H1 (cell line): ENCODE measurements at regions not wholly inside any gene's neighbourhood (a gene's known extent, or its start where the extent isn't known, plus 50 kb on each side); places are given as distances from the start of the nearest gene placed in this dataset.

Experiments
- RNF2 ChIP-seq: fragments of 200-900, 300-1000 bp; sonication (generic); IDR thresholded peaks from 2 replicates; pipeline ENCODE4 v1.7.1; 2016; ENCODE audit warnings: borderline replicate concordance, low read depth, mild to moderate bottlenecking, antibody characterized with exemption, low read length; ENCODE audit not compliant: poor library complexity, severe bottlenecking; ENCODE audit errors: missing control alignments
- TF ChIP-seq, protein P1 (sequence below), 3 experiments: IDR thresholded peaks; 1 replicate in 2 of 3; 2 replicates in 1 of 3; pipeline versions ENCODE4 v1.5.1 to v1.6.1; 2011; ENCODE audit warnings: low read length in 3 of 3, mild to moderate bottlenecking in 3 of 3, inconsistent platforms in 2 of 3, low read depth in 1 of 3, moderate library complexity in 1 of 3; ENCODE audit not compliant: insufficient read depth in 1 of 3; ENCODE audit errors: control extremely low read depth in 1 of 3

DNA sequence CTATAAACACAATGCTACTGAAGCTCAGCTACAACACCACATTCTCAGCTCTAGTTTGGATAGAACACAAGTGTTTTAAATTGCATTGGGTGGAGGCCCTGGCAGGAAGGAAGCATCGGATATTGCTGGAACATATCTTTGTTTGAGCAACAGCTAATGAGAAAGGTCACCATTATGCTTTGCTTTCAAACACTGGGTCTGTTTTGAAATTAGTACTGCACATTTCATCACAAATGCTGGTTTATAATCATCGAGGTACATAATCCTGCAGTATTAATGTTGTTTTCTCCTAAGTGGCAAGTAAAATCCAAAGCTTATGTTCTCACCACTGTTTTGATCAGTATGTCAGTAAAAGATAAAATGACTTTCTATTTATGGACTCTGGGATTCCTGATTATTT lies 61.5 kb upstream of the ARHGAP29 start:
- TF ChIP-seq RNF2 = no peak
- TF ChIP-seq, protein P1, sequence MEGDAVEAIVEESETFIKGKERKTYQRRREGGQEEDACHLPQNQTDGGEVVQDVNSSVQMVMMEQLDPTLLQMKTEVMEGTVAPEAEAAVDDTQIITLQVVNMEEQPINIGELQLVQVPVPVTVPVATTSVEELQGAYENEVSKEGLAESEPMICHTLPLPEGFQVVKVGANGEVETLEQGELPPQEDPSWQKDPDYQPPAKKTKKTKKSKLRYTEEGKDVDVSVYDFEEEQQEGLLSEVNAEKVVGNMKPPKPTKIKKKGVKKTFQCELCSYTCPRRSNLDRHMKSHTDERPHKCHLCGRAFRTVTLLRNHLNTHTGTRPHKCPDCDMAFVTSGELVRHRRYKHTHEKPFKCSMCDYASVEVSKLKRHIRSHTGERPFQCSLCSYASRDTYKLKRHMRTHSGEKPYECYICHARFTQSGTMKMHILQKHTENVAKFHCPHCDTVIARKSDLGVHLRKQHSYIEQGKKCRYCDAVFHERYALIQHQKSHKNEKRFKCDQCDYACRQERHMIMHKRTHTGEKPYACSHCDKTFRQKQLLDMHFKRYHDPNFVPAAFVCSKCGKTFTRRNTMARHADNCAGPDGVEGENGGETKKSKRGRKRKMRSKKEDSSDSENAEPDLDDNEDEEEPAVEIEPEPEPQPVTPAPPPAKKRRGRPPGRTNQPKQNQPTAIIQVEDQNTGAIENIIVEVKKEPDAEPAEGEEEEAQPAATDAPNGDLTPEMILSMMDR (IDR thresholded peaks at IDR 0.05; ENCODE audit: control extremely low read depth in 1 of 3, insufficient read depth in 1 of 3, low read depth in 1 of 3, low read length in 3 of 3) = no peak
